GM23248 (cell line): ENCODE measurements at regions not wholly inside any gene's neighbourhood (a gene's known extent, or its start where the extent isn't known, plus 50 kb on each side); places are given as distances from the start of the nearest gene placed in this dataset.
"Not testable (repeated sequence)": the region's sequence is repeated elsewhere in the genome, so short reads cannot be mapped to it uniquely, and the experiment has no call there.

Source experiments
- EZH2 ChIP-seq: fragments of 200-600 bp; sonication (generic); IDR thresholded peaks from 2 replicates; pipeline ENCODE4 v1.6.1; 2018; ENCODE audit warnings: antibody characterized with exemption, mild to moderate bottlenecking; ENCODE audit not compliant: insufficient read depth, poor library complexity, severe bottlenecking
- EZH2phosphoT487 ChIP-seq: fragments of 200-600 bp; sonication (generic); IDR thresholded peaks from 2 replicates; pipeline ENCODE4 v1.6.1; 2018; ENCODE audit warnings: antibody characterized with exemption, moderate library complexity, mild to moderate bottlenecking, low read depth; ENCODE audit not compliant: insufficient read depth

DNA sequence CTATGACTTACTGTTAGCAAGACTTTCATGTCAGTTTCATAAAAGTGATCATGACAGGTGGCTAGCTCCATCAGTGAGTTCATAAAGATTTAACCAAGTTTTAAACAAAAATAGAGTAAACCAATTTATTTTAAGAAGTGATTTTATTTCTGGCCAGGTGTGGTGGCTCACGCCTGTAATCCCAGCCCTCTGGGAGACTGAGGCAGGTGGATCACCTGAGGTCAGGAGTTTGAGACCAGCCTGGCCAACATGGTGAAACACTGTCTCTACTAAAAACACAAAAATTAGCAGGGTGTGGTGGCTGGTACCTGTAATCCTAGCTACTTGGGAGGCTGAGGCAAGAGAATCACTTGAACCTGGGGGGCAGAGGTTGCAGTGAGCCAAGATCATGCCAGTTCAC lies 111.4 kb upstream of the MAP2 start:
- TF ChIP-seq EZH2, EZH2phosphoT487: not testable (repeated sequence)
